GM23338 (cell line): ENCODE measurements at regions not wholly inside any gene's neighbourhood (a gene's known extent, or its start where the extent isn't known, plus 50 kb on each side); places are given as distances from the start of the nearest gene placed in this dataset.

ENCODE experiments used
- ATAC-seq: fragments of 200-7000 bp; cut with Tn5 transposase; 3 replicates; pipeline ENCODE4 v1.9.1; 2020
- DNase-seq: peaks from one replicate; pipeline ENCODE4 v3.0.0-alpha.2; 2015; ENCODE audit warnings: low spot score
- H2AFZ ChIP-seq: fragments of 200-600 bp; sonication (generic); 2 replicates; pipeline ENCODE4 v1.8.0; 2016; ENCODE audit warnings: antibody characterized with exemption, mild to moderate bottlenecking, moderate library complexity
- H3F3A ChIP-seq: fragments of 200-600 bp; sonication (generic); replicated peaks from 2 replicates; pipeline ENCODE4 v1.8.0; 2017; ENCODE audit warnings: antibody characterized with exemption, mixed run types, low read depth
- H3K27ac ChIP-seq: fragments of 200-600 bp; sonication (generic); 2 replicates; pipeline ENCODE4 v1.6.1; 2016; ENCODE audit warnings: low read depth
- H3K27me3 ChIP-seq: fragments of 200-600 bp; sonication (generic); 2 replicates; pipeline ENCODE4 v1.8.0; 2016; ENCODE audit warnings: mild to moderate bottlenecking, mixed run types, moderate library complexity; ENCODE audit not compliant: insufficient read depth
- H3K36me3 ChIP-seq: fragments of 200-600 bp; sonication (generic); 2 replicates; pipeline ENCODE4 v1.8.0; 2016; ENCODE audit warnings: mild to moderate bottlenecking; ENCODE audit not compliant: insufficient read depth
- H3K4me1 ChIP-seq: fragments of 200-600 bp; sonication (generic); 2 replicates; pipeline ENCODE4 v1.8.0; 2016; ENCODE audit warnings: mild to moderate bottlenecking, moderate library complexity; ENCODE audit not compliant: insufficient read depth
- H3K4me2 ChIP-seq: fragments of 200-600 bp; sonication (generic); 2 replicates; pipeline ENCODE4 v1.7.1; 2017; ENCODE audit warnings: mixed run types
- H3K4me3 ChIP-seq: fragments of 200-600 bp; sonication (generic); 2 replicates; pipeline ENCODE4 v1.6.1; 2016; ENCODE audit warnings: mixed run types
- H3K79me2 ChIP-seq: fragments of 200-600 bp; sonication (generic); replicated peaks from 2 replicates; pipeline ENCODE4 v1.8.0; 2017; ENCODE audit warnings: mild to moderate bottlenecking; ENCODE audit not compliant: insufficient read depth
- H3K9me2 ChIP-seq: fragments of 200-600 bp; sonication (generic); 2 replicates; pipeline ENCODE4 v1.8.0; 2017; ENCODE audit not compliant: insufficient read depth
- H4K20me1 ChIP-seq: fragments of 200-600 bp; sonication (generic); replicated peaks from 2 replicates; pipeline ENCODE4 v1.8.0; 2017; ENCODE audit warnings: mild to moderate bottlenecking; ENCODE audit not compliant: insufficient read depth
- H3K27ac Mint-ChIP-seq: 2 replicates; pipeline ENCODE4 v1.8.0; 2020; ENCODE audit warnings: inconsistent platforms, mild to moderate bottlenecking, moderate library complexity, mixed read lengths
- H3K27me3 Mint-ChIP-seq: 3 replicates; pipeline ENCODE4 v1.8.0; 2022; ENCODE audit warnings: low read depth, mild to moderate bottlenecking, moderate library complexity, mixed read lengths, inconsistent platforms; ENCODE audit not compliant: insufficient read depth, poor library complexity
- H3K36me3 Mint-ChIP-seq: 3 replicates; pipeline ENCODE4 v1.8.0; 2021; ENCODE audit warnings: low read depth, mild to moderate bottlenecking, inconsistent platforms, moderate library complexity, mixed read lengths
- H3K4me1 Mint-ChIP-seq: 3 replicates; pipeline ENCODE4 v1.8.0; 2020; ENCODE audit warnings: mild to moderate bottlenecking, inconsistent platforms, mixed read lengths
- H3K4me3 Mint-ChIP-seq: 3 replicates; pipeline ENCODE4 v1.8.0; 2021; ENCODE audit warnings: moderate library complexity, mild to moderate bottlenecking, inconsistent platforms, mixed read lengths
- H3K9me3 Mint-ChIP-seq: 3 replicates; pipeline ENCODE4 v1.8.0; 2020; ENCODE audit warnings: moderate library complexity, mild to moderate bottlenecking, inconsistent platforms, mixed read lengths
- EZH2 ChIP-seq: fragments of 200-600 bp; sonication (generic); IDR thresholded peaks from one replicate; pipeline ENCODE4 v1.8.0; 2017; ENCODE audit warnings: antibody characterized with exemption, mild to moderate bottlenecking, low read depth; ENCODE audit not compliant: unreplicated experiment
- NANOG ChIP-seq: IDR thresholded peaks from 2 replicates; pipeline ENCODE4 v1.6.1; 2016; ENCODE audit warnings: antibody characterized with exemption, borderline replicate concordance
- STAT1 ChIP-seq: IDR thresholded peaks from one replicate; pipeline ENCODE4 v1.6.1; 2016; ENCODE audit warnings: antibody characterized with exemption; ENCODE audit not compliant: unreplicated experiment
- TF ChIP-seq, protein P1 (sequence below): fragments of 250-450 bp; sonication (Bioruptor Pico); IDR thresholded peaks from 2 replicates; pipeline ENCODE4 v1.5.0; 2020; ENCODE audit warnings: mild to moderate bottlenecking, moderate library complexity
- TF ChIP-seq, protein P2 (sequence below): IDR thresholded peaks from 2 replicates; pipeline ENCODE4 v1.6.1; 2016; ENCODE audit warnings: antibody characterized with exemption

DNA sequence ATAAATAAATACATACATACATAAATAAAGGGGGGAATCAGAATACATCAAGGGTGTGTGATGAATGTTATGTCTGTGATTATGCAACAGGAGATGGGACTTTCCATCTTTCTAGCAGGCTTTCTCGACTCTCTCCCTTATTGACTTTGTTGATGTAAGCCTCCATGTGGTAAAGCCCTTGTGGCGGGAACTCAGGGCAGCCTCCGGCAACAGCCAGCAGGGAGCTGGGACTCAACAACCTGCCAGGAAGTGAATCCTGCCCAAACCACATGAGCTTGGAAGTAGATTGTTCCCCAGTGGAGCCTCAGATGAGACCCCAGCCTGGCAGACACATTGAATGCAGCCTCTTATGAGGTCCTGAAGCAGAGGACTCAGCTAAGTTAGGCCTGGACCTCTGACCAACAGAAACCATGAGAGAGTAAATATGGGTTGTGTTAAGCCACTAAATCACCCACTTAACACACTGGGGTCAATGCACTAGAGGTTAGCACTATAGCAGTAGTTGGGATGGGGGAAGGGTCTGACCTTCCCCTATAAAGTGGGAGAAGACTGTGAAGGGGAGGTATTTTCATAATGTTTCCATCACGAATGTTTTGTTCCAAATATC lies 104.0 kb downstream of the JCAD start:
- Histone ChIP-seq H3K79me2 (no peaks in the 10 kb centered on the region), H3K9me2 (no peaks in the 10 kb centered on the region), H3K27me3 (no peaks in the 10 kb centered on the region), H2AFZ (peak overlapping the region; percentile 23; the same call in 1 of the 2 replicates), H3F3A (no peaks in the 10 kb centered on the region), H3K27ac (no peak overlapping the region), H3K4me1 (no peaks in the 10 kb centered on the region), H3K4me3 (no peak overlapping the region), H4K20me1 (no peaks in the 10 kb centered on the region), H3K36me3 (no peaks in the 10 kb centered on the region), H3K4me2 (no peak overlapping the region)
- H3K27ac Mint-ChIP-seq: no peak overlapping the region
- no peaks in the 10 kb centered on the region; the same call in 2 of the 3 replicates for H3K36me3 Mint-ChIP-seq
- peaks cover 4% of the 10 kb centered on the region for H3K27me3 Mint-ChIP-seq
- H3K9me3 Mint-ChIP-seq: no peaks in the 10 kb centered on the region
- ATAC-seq: peak; percentile 43; the same call in 2 of the 3 replicates
- no peak overlapping the region for H3K4me3 Mint-ChIP-seq
- DNase-seq: peak; percentile 30
- peaks cover 8% of the 10 kb centered on the region; the same call in 1 of the 3 replicates for H3K4me1 Mint-ChIP-seq
- TF ChIP-seq NANOG (no peak), EZH2 (no peak)
- TF ChIP-seq, protein P1, sequence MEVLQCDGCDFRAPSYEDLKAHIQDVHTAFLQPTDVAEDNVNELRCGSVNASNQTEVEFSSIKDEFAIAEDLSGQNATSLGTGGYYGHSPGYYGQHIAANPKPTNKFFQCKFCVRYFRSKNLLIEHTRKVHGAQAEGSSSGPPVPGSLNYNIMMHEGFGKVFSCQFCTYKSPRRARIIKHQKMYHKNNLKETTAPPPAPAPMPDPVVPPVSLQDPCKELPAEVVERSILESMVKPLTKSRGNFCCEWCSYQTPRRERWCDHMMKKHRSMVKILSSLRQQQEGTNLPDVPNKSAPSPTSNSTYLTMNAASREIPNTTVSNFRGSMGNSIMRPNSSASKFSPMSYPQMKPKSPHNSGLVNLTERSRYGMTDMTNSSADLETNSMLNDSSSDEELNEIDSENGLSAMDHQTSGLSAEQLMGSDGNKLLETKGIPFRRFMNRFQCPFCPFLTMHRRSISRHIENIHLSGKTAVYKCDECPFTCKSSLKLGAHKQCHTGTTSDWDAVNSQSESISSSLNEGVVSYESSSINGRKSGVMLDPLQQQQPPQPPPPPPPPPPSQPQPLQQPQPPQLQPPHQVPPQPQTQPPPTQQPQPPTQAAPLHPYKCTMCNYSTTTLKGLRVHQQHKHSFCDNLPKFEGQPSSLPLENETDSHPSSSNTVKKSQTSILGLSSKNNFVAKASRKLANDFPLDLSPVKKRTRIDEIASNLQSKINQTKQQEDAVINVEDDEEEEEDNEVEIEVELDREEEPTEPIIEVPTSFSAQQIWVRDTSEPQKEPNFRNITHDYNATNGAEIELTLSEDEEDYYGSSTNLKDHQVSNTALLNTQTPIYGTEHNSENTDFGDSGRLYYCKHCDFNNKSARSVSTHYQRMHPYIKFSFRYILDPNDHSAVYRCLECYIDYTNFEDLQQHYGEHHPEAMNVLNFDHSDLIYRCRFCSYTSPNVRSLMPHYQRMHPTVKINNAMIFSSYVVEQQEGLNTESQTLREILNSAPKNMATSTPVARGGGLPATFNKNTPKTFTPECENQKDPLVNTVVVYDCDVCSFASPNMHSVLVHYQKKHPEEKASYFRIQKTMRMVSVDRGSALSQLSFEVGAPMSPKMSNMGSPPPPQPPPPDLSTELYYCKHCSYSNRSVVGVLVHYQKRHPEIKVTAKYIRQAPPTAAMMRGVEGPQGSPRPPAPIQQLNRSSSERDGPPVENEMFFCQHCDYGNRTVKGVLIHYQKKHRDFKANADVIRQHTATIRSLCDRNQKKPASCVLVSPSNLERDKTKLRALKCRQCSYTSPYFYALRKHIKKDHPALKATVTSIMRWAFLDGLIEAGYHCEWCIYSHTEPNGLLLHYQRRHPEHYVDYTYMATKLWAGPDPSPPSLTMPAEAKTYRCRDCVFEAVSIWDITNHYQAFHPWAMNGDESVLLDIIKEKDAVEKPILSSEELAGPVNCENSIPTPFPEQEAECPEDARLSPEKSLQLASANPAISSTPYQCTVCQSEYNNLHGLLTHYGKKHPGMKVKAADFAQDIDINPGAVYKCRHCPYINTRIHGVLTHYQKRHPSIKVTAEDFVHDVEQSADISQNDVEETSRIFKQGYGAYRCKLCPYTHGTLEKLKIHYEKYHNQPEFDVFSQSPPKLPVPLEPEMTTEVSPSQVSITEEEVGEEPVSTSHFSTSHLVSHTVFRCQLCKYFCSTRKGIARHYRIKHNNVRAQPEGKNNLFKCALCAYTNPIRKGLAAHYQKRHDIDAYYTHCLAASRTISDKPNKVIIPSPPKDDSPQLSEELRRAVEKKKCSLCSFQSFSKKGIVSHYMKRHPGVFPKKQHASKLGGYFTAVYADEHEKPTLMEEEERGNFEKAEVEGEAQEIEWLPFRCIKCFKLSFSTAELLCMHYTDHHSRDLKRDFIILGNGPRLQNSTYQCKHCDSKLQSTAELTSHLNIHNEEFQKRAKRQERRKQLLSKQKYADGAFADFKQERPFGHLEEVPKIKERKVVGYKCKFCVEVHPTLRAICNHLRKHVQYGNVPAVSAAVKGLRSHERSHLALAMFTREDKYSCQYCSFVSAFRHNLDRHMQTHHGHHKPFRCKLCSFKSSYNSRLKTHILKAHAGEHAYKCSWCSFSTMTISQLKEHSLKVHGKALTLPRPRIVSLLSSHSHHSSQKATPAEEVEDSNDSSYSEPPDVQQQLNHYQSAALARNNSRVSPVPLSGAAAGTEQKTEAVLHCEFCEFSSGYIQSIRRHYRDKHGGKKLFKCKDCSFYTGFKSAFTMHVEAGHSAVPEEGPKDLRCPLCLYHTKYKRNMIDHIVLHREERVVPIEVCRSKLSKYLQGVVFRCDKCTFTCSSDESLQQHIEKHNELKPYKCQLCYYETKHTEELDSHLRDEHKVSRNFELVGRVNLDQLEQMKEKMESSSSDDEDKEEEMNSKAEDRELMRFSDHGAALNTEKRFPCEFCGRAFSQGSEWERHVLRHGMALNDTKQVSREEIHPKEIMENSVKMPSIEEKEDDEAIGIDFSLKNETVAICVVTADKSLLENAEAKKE (CRISPR knock-in tag): no peak

DNA sequence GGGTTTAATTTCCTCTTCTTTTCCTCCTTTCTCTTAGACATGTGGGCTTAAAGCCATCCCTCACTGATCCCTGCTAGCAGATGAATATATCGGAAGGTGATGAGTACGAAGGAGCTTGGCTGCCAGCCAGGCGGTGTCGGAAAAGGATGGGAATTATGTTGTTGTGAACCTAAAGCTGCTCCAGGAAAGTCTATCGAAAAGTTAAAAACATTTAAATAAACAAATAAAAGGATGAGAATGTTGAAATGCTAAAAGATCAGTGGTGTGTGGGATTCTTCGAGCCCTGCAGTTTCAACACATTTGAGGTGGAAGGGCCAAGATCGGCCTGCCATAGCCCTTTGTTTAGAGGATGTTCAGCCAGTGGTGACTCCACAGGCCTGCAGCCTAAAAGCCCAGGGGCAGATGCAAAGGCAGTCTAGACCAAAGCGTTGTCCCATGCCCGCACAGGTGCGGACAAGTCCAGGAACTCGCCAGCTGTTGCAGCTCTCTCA lies 107.9 kb downstream of the JCAD start:
- Histone ChIP-seq H3K36me3 (no peaks in the 10 kb centered on the region), H2AFZ (peak overlapping the region; percentile 72; the same call in 1 of the 2 replicates), H3K4me2 (no peak overlapping the region), H3K4me3 (no peak overlapping the region), H3K27me3 (no peaks in the 10 kb centered on the region), H3K79me2 (no peaks in the 10 kb centered on the region), H3K4me1 (no peaks in the 10 kb centered on the region), H3K27ac (no peak overlapping the region), H4K20me1 (no peaks in the 10 kb centered on the region), H3F3A (no peaks in the 10 kb centered on the region), H3K9me2 (no peaks in the 10 kb centered on the region)
- Mint-ChIP-seq H3K27ac (no peak overlapping the region), H3K4me1 (peaks cover 6% of the 10 kb centered on the region; the same call in 2 of the 3 replicates), H3K36me3 (no peaks in the 10 kb centered on the region; the same call in 2 of the 3 replicates), H3K27me3 (peaks cover 2% of the 10 kb centered on the region), H3K4me3 (no peak overlapping the region), H3K9me3 (no peaks in the 10 kb centered on the region)
- no peak for TF ChIP-seq STAT1
- TF ChIP-seq, protein P2, sequence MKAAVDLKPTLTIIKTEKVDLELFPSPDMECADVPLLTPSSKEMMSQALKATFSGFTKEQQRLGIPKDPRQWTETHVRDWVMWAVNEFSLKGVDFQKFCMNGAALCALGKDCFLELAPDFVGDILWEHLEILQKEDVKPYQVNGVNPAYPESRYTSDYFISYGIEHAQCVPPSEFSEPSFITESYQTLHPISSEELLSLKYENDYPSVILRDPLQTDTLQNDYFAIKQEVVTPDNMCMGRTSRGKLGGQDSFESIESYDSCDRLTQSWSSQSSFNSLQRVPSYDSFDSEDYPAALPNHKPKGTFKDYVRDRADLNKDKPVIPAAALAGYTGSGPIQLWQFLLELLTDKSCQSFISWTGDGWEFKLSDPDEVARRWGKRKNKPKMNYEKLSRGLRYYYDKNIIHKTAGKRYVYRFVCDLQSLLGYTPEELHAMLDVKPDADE: no peak
- DNase-seq (no peak), ATAC-seq (no peak)
